ENCODE measurements at regions not wholly inside any gene's neighbourhood (a gene's known extent, or its start where the extent isn't known, plus 50 kb on each side); places are given as distances from the start of the nearest gene placed in this dataset.

GRCh38 chr5:8500426-8500825 is 631.5 kb downstream of the MTRR start:
- TF ChIP-seq CTCF (IDR thresholded peaks at IDR 0.05; ENCODE audit: low read depth, low read length) (no peak), POLR2A (IDR thresholded peaks at IDR 0.05; ENCODE audit: extremely low read depth, insufficient read length) (no peak), MAX (IDR thresholded peaks at IDR 0.05; ENCODE audit: low read depth, low read length) (no peak), MYC (IDR thresholded peaks at IDR 0.05; ENCODE audit: low read depth, low read length) (no peak)
